GM19193 (cell line): ENCODE measurements at regions not wholly inside any gene's neighbourhood (a gene's known extent, or its start where the extent isn't known, plus 50 kb on each side); places are given as distances from the start of the nearest gene placed in this dataset.

ENCODE experiments used
- POLR2A ChIP-seq: IDR thresholded peaks from 4 replicates; pipeline ENCODE4 v1.6.1; 2011; ENCODE audit not compliant: insufficient read depth, insufficient read length; ENCODE audit errors: extremely low read depth

- TF ChIP-seq POLR2A = no peak
Measured at GRCh38 chrX:5632887-5633286, 595.8 kb downstream of the NLGN4X start.

DNA sequence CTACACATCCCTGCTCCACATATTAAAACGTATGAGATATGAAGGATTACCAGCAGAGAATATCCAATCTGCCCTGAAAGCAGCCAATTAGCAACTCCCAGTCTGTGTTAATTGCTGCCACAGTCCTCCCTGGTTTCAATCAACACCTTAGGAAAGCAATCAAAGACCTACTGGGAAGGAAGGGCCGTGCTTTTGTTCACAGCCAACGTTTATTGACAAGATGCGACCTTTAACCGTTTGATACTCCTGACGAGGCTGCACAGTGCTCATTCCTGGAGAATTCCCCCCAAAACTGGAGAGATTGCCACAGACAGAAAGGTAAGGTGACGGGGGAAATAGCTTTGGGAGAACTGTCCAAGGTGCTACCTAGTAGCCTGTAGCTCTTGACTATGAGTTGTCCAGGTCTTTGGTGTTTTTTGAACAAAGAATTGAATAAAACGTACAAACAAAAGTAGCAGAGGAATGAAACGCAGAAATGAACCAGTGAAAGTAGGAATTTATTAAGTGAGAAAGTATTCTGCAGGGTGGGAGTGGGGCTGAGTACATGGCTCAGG, 596.5 kb downstream of the NLGN4X start:
- TF ChIP-seq POLR2A = no peak

- TF ChIP-seq POLR2A = no peak
Measured at GRCh38 chrX:5617666-5618065, 611.0 kb downstream of the NLGN4X start.

DNA sequence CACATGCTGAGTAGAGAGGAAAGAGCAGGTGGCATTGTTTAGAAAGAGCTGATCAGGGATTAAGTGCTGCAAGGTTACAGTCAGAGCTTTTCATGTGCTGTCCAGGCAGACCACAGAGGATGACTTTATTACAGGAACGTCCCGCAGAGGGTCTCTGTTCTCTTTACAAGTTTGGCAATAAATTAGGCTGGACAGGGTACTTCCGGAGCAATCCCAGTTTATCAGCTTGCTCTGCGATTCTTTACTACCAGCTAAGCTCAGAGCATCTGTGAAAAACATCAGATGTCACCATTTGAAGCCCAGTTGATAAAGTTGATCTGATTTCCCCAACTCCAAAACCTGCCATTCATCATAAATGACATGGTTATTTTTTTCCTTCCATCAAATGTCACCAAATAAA, 633.1 kb downstream of the NLGN4X start:
- TF ChIP-seq POLR2A = no peak

DNA sequence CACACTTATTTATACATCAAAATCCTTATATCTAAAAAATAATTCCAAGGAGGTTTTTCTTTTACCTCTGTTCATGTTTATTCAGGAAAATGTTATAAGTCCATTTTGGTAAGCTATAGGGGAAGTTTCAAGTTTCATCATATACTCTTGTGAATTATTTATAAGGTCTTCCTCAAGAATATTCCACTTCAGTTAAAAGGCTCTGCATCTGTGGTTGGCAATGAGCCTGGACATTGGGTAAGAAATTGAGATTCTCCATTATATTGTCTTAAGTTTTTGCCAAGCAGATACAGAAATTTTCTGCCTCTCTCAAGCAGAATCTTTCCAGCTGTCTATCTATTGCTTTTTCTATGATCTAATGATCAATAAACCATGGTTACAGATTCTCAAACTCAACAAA, 641.9 kb downstream of the NLGN4X start:
- no peak for TF ChIP-seq POLR2A

DNA sequence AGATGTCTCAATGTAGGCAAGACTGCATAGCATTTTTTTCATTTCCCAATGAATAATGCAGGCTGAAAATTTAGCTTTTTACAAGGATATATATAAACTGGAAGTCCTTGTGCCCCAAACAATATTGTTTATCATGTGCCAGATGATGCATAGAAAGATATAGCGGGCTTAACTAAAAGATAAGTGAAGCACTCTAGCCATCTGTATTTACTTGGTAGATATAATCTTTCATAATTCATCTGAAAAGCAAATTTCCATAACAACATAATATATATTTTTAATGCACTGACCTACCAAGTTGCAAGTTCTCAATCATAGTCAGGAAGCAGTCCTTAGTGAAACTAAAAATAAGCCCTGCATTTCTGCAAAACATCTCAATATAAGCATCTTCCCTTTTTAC, 653.3 kb downstream of the NLGN4X start:
- no peak for TF ChIP-seq POLR2A

GRCh38 chrX:5568934-5569333, 659.7 kb downstream of the NLGN4X start:
- no peak for TF ChIP-seq POLR2A

DNA sequence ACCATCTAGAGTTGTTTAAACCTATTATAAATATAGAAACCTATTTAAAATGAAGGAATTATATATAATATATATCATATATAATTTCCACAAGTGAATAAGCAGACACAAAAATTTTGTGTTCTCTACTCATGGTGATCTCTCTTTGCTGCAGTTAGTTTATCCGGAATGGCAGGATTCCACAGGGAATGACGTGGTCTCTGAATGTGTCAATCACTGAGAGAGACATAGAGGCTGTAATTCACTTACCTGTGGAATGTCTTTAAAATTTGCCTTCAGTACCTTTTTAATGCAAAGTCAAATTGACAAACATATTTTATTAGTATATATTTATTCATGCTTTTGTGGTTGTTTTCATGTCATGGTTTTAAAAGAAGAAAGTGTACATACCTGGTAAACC, 669.3 kb downstream of the NLGN4X start:
- TF ChIP-seq POLR2A = no peak

DNA sequence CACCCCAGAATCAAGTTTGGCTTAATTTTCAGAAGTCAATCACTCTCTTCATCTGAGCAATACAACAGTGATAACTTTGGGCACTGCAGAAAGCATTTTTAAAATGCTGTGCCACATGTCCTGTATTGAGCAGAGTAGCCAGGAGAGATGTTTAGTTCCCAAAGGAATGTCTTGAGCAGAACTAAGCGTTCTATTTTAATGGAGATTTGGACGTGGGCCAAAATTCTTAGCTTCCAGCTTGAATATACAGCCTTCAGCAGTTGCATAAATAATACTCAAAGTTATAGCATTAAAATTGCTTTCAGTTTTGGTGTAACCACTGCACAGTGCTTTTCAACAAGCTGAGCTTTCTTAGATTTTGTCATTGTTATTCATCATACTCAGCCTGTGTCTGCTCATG, 679.2 kb downstream of the NLGN4X start:
- no peak for TF ChIP-seq POLR2A

DNA sequence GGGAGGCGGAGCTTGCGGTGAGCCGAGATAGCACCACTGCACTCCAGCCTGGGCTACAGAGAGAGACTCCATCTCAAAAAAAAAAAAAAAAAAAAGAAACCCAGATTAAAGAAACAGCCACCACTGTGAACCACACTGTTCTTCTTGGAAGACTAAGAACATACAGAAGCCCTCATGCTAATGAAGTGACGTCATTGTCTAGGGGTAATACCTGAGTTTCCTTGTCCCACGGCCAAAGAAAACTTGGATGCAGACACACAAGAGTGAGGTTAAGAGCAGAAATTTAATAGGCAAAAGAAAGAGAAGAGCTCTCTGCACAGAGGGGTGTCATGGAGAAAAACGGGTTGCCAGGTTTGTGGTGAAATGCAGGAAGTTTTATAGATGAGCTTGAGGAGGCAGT, 691.6 kb downstream of the NLGN4X start:
- no peak for TF ChIP-seq POLR2A

- no peak for TF ChIP-seq POLR2A
Measured at GRCh38 chrX:5536261-5536660, 692.4 kb downstream of the NLGN4X start.

- TF ChIP-seq POLR2A = no peak
Measured at GRCh38 chrX:5528057-5528456, 700.6 kb downstream of the NLGN4X start.

DNA sequence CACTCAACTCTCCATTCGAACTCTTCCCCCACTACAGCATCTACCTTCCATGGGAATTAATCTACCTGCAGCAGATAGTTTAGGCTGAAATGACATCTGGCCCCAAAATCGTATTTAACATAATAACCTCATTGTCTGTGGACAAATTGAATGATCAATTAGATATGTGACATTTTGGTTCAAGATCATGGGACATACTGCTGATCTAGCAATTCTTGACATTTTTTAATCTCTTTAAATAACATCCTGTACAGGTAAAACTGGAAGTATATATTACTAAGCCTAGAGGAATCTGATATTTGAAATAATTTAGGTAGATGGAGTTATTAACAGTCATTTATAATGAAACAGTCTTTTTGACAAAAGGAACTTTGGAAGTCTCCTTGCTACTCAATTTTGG, 702.5 kb downstream of the NLGN4X start:
- no peak for TF ChIP-seq POLR2A

DNA sequence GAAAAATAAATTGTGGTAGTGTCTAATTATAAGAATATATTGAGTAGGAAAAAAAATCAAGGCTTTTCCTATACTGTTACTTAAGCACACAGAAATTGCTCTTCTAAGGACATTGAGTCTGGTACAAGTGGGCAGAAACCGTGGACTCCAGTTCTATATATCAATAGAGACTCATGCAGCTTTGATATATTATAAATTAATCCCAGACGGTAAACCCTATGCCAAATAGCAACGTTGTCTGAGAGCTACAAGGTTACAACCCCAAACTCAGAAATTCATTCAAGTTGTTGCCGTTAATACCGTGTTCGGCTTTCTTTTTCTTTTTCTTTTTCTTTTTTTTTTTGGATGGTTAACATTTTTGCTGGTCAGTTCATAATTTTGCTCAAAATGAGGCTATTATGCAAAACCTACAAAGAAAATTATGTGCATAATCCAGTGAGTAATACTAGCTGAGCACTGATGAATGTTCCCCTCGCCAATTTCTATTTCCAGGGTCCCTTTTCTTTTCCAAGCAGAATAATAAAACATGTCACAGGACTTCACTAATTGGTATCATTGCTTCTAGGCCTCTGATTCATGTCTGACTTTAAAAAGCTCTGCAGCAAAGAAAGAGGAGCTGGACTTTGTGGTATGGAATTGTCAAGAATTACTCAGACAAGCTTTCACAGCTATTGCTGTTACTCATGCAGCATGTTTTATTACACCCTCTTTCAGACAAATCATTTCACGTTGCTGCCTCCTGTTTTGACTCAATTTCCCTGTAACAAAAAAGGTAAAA, 737.7 kb downstream of the NLGN4X start:
- no peak for TF ChIP-seq POLR2A

GRCh38 chrX:5474282-5474681, 754.4 kb downstream of the NLGN4X start:
- no peak for TF ChIP-seq POLR2A

GRCh38 chrX:5458300-5458842, 770.3 kb downstream of the NLGN4X start:
- TF ChIP-seq POLR2A = no peak

DNA sequence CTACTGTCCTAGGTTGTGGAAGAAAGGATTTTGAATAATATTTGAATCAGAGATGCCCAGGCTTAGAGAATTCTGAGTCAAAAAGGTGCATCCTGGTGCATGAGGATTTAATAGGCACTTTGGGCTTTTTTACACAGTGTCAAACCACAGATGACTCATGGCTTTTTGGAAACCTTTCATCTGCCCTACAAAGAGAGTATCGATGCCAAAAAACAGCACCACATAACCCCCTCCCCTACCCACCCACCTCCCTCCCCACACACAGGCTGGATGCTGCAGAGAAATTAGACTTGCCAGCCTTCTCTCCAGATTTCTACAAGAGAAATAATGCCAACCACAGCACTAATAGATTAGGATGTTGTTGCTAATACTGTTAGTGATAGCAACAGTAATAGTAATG, 779.3 kb downstream of the NLGN4X start:
- TF ChIP-seq POLR2A = no peak

- no peak for TF ChIP-seq POLR2A
Measured at GRCh38 chrX:5431823-5432222, 796.8 kb downstream of the NLGN4X start.

- no peak for TF ChIP-seq POLR2A
Measured at GRCh38 chrX:5425119-5425518, 803.5 kb downstream of the NLGN4X start.
